ENCODE measurements at regions not wholly inside any gene's neighbourhood (a gene's known extent, or its start where the extent isn't known, plus 50 kb on each side); places are given as distances from the start of the nearest gene placed in this dataset.

DNA sequence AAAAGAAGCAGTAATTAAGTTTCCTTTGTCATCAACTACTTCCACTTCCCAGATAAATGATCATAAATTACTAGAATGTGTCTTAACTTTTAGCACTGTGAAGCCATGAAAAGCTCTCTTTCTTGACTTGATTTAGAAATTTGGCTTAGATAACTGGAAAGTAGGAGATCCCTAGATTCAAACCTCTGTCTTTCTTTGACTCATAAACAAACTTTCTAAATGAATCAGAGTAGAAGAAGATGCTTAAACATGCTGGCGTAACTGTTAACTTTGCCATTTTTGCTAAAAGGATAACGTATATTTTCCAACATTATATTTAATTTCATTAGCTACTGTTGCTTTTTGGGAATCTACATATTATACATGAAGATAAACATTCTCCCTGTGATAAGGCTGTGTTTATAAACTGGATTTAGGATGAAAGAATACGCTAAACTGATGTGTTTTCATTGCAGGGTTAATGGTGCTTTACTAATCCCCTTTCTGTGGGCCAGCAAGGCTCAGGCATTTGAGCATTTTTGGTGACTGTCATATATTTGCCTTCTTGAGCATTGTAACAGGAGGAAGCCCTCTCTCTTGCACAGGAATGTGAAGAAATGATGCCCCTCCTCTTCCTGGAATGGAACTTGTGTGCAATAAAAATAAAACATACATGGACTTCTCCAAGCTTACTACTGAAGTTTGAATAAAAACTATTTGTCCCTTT is 301.4 kb downstream of the BMP4 start:
- intact Hi-C loops (cut with DNase I) = no loop called here
- DNase-seq (no peak), ATAC-seq (no peak)
- Histone ChIP-seq H3K9me3 (no peaks in the 10 kb centered on the region), H3K27me3 (ENCODE audit: low read depth) (no peaks in the 10 kb centered on the region), H3K36me3 (no peaks in the 10 kb centered on the region), H3K27ac (no peak overlapping the region), H3K4me3 (no peak overlapping the region), H3K4me1 (no peaks in the 10 kb centered on the region)
- TF ChIP-seq, protein P1, sequence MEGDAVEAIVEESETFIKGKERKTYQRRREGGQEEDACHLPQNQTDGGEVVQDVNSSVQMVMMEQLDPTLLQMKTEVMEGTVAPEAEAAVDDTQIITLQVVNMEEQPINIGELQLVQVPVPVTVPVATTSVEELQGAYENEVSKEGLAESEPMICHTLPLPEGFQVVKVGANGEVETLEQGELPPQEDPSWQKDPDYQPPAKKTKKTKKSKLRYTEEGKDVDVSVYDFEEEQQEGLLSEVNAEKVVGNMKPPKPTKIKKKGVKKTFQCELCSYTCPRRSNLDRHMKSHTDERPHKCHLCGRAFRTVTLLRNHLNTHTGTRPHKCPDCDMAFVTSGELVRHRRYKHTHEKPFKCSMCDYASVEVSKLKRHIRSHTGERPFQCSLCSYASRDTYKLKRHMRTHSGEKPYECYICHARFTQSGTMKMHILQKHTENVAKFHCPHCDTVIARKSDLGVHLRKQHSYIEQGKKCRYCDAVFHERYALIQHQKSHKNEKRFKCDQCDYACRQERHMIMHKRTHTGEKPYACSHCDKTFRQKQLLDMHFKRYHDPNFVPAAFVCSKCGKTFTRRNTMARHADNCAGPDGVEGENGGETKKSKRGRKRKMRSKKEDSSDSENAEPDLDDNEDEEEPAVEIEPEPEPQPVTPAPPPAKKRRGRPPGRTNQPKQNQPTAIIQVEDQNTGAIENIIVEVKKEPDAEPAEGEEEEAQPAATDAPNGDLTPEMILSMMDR (IDR thresholded peaks at IDR 0.05) = no peak

DNA sequence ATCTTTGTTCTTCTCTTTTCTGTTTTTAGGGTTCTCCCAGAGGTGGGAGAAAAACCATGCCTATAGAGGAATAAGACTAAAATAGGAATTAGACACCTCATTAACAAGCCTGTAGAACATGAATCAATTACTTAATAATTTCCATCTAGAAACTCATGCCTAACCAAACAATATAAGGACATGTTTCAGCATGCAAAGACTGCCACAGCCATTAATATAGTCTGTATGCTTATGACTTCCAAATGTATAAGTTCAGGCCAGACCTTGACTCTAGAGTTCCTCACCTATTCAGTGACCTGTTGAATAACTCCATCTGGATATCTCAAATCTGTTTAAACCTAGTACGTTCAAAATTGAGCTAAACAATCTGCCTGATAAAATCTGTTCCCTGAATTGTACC is 304.6 kb downstream of the BMP4 start:
- TF ChIP-seq, protein P1 (IDR thresholded peaks at IDR 0.05) = no peak
- Histone ChIP-seq H3K27me3 (ENCODE audit: low read depth) (no peaks in the 10 kb centered on the region), H3K9me3 (no peaks in the 10 kb centered on the region), H3K36me3 (no peaks in the 10 kb centered on the region), H3K27ac (no peak overlapping the region), H3K4me1 (no peaks in the 10 kb centered on the region), H3K4me3 (no peak overlapping the region)
- ATAC-seq (no peak), DNase-seq (no peak)
- intact Hi-C loops (cut with DNase I) = no loop called here

DNA sequence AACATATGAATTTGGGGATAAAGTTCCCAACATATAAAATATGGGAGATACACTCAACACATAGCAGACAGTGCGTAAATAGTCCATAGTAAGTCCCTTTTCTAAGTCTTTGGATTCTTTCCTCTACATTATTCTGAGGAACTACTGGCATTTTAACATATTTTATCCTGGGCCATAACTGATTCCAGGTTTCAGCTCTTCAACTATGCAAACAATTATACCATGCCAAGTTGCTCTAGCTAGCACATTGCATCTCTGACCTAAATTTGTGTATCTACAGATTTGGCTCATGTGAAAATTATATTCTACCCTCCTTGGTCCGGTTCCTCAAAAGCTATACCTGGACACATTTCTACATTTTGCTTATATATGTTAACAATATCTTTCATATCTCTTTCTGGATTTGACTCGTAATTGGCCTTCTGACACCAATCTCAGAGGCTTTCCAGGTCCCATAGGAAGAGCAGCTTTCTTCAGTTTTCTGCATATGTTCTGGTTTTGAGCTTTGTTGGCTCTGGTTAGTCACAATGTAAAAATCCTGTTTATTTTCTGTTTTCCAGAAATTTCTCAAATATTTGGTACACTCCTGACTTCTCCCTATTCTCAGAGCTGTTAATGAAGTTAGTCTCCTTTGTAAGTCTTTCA is 305.4 kb downstream of the BMP4 start:
- Histone ChIP-seq H3K36me3 (no peaks in the 10 kb centered on the region), H3K9me3 (no peaks in the 10 kb centered on the region), H3K4me3 (no peak overlapping the region), H3K4me1 (no peaks in the 10 kb centered on the region), H3K27ac (no peak overlapping the region), H3K27me3 (ENCODE audit: low read depth) (no peaks in the 10 kb centered on the region)
- TF ChIP-seq, protein P1 (IDR thresholded peaks at IDR 0.05) = no peak
- no peak for DNase-seq
- ATAC-seq = no peak
- intact Hi-C loops (cut with DNase I) = no loop called here

DNA sequence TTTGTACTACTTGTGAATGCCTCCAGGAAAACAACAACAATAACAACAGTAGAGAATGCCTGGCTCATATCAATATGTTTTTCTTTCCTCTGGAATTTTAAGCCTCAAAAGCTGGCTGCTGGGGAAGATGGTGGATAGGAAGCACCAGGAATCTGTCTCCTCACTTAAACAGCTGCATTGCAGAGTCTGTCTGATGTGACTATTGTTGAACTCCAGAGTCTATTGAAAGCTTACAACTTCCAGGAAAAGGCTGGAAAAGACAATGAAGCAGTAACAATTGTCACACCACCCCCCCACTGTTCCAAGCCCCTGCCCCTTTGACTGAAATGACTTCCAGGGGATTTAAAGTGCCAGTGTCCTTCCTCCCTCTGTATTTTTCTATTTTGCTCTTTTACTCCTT is 309.7 kb downstream of the BMP4 start:
- no peak for ATAC-seq
- H3K36me3 ChIP-seq = no peaks in the 10 kb centered on the region

DNA sequence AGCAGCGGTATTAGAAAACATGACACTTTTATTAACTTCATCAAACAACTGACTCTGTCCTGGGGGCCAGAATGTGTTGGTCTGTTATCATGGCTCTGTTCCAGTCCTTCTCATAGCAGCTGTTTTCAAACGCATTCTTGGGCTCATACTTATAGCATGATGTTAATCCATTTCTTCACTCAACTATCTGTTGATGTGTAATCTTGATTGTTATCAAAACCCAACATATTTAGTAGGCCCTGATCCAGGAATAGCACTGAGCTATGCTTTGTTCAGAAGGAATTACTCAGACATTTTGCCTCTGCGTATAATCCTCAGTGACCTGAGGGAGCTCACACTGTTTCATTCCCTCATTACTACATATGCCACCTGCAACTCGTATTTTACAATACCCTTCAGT is 315.9 kb downstream of the BMP4 start:
- no peak overlapping the region for H3K27ac ChIP-seq
- no peaks in the 10 kb centered on the region for H3K27me3 ChIP-seq (ENCODE audit: low read depth)
- no peak overlapping the region for H3K4me3 ChIP-seq
- no peaks in the 10 kb centered on the region for H3K9me3 ChIP-seq
- TF ChIP-seq, protein P1 (IDR thresholded peaks at IDR 0.05) = no peak
- H3K36me3 ChIP-seq = no peaks in the 10 kb centered on the region
- H3K4me1 ChIP-seq = no peaks in the 10 kb centered on the region
- DNase-seq (no peak), ATAC-seq (no peak)
- intact Hi-C loops (cut with DNase I) = no loop called here

More for the DNA sequence above, 309.7 kb downstream of the BMP4 start:
- intact Hi-C loops (cut with DNase I) = no loop called here
- no peaks in the 10 kb centered on the region for H3K9me3 ChIP-seq
- H3K4me3 ChIP-seq = no peak overlapping the region
- TF ChIP-seq, protein P1 (IDR thresholded peaks at IDR 0.05) = no peak
- DNase-seq = no peak
- no peak overlapping the region for H3K27ac ChIP-seq
- no peaks in the 10 kb centered on the region for H3K4me1 ChIP-seq
- H3K27me3 ChIP-seq (ENCODE audit: low read depth) = no peaks in the 10 kb centered on the region
